Fibroblast of lung (primary cell): ENCODE measurements at regions not wholly inside any gene's neighbourhood (a gene's known extent, or its start where the extent isn't known, plus 50 kb on each side); places are given as distances from the start of the nearest gene placed in this dataset.

ENCODE experiments used
- DNase-seq, 2 donors: peaks; one replicate each; pipeline versions ENCODE4 v3.0.0 to v3.0.0-alpha.2; 2010; ENCODE audit warnings: low read depth in 2 of 2
- H2AFZ ChIP-seq: 2 replicates; pipeline ENCODE4 v1.5.1; 2012; ENCODE audit warnings: low read length, control low read depth, inconsistent platforms
- H3K27ac ChIP-seq: 2 replicates; pipeline ENCODE4 v1.5.1; 2011; ENCODE audit warnings: low read length, control low read depth; ENCODE audit not compliant: insufficient read depth
- H3K27me3 ChIP-seq: 2 replicates; pipeline ENCODE4 v1.5.1; 2011; ENCODE audit warnings: mild to moderate bottlenecking, low read length; ENCODE audit not compliant: control insufficient read depth, insufficient read depth
- H3K36me3 ChIP-seq: 2 replicates; pipeline ENCODE4 v1.5.1; 2011; ENCODE audit warnings: low read length; ENCODE audit not compliant: control insufficient read depth, insufficient read depth
- H3K4me1 ChIP-seq: 2 replicates; pipeline ENCODE4 v1.5.1; 2011; ENCODE audit warnings: low read length; ENCODE audit not compliant: control insufficient read depth, insufficient read depth; ENCODE audit errors: extremely low read depth
- H3K4me2 ChIP-seq: 2 replicates; pipeline ENCODE4 v1.5.1; 2011; ENCODE audit warnings: low read length, control low read depth; ENCODE audit not compliant: insufficient read depth; ENCODE audit errors: extremely low read depth
- H3K4me3 ChIP-seq, 4 experiments: fragments of 200-600 bp in 1 of 4; sonication (generic) in 1 of 4; replicated peaks in 1 of 4; 2 replicates each; pipeline ENCODE4 v1.5.1; 2011 to 2016; ENCODE audit warnings: low read length in 4 of 4, low read depth in 3 of 4, mild to moderate bottlenecking in 3 of 4, control low read depth in 2 of 4, inconsistent platforms in 1 of 4, mixed read lengths in 1 of 4; ENCODE audit not compliant: insufficient read depth in 1 of 4; ENCODE audit errors: control extremely low read depth in 1 of 4
- H3K79me2 ChIP-seq: 2 replicates; pipeline ENCODE4 v1.5.1; 2012; ENCODE audit warnings: mild to moderate bottlenecking, low read length, inconsistent platforms; ENCODE audit not compliant: control insufficient read depth, insufficient read depth
- H3K9ac ChIP-seq: 2 replicates; pipeline ENCODE4 v1.5.1; 2011; ENCODE audit warnings: mild to moderate bottlenecking, low read length, control low read depth; ENCODE audit not compliant: insufficient read depth
- H3K9me3 ChIP-seq: 2 replicates; pipeline ENCODE4 v1.5.1; 2012; ENCODE audit warnings: low read depth, low read length; ENCODE audit not compliant: control insufficient read depth, insufficient read depth
- H4K20me1 ChIP-seq: 2 replicates; pipeline ENCODE4 v1.5.1; 2011; ENCODE audit warnings: low read length; ENCODE audit not compliant: control insufficient read depth, insufficient read depth; ENCODE audit errors: extremely low read depth
- CTCF ChIP-seq, 2 donors: IDR thresholded peaks in 1 of 2; conservative IDR thresholded peaks in 1 of 2; 1 replicate in 1 of 2; 2 replicates in 1 of 2; pipeline ENCODE4 v1.5.1; 2011 to 2012; ENCODE audit warnings: low read length in 2 of 2, control low read depth in 1 of 2, inconsistent platforms in 1 of 2, low read depth in 1 of 2, mild to moderate bottlenecking in 1 of 2
- EZH2 ChIP-seq: IDR thresholded peaks from 2 replicates; pipeline ENCODE4 v1.5.1; 2012; ENCODE audit warnings: low read length, control low read depth, mild to moderate bottlenecking; ENCODE audit errors: missing control alignments

- Histone ChIP-seq H2AFZ (no peak overlapping the region), H3K9me3 (no peaks in the 10 kb centered on the region), H4K20me1 (no peaks in the 10 kb centered on the region), H3K9ac (no peak overlapping the region), H3K79me2 (no peaks in the 10 kb centered on the region), H3K27me3 (no peaks in the 10 kb centered on the region), H3K4me1 (no peaks in the 10 kb centered on the region), H3K36me3 (no peaks in the 10 kb centered on the region), H3K4me3 (no peak overlapping the region), H3K4me2 (no peak overlapping the region), H3K27ac (no peak overlapping the region)
- no peak for DNase-seq
- TF ChIP-seq CTCF (conservative IDR thresholded peaks at IDR 0.05 in 1 of 2, IDR thresholded peaks at IDR 0.05 in 1 of 2; ENCODE audit: low read depth in 1 of 2, low read length in 2 of 2): no peak
These were observed 313.2 kb upstream of the MTPN start for GRCh38 chr7:136290351-136290750.

GRCh38 chr7:136278057-136278456 lies 300.9 kb upstream of the MTPN start:
- Histone ChIP-seq H3K9ac (no peak overlapping the region), H3K79me2 (no peaks in the 10 kb centered on the region), H3K4me1 (no peaks in the 10 kb centered on the region), H3K4me3 (no peak overlapping the region), H3K4me2 (no peak overlapping the region), H3K9me3 (no peaks in the 10 kb centered on the region), H2AFZ (no peak overlapping the region), H3K27ac (no peak overlapping the region), H3K27me3 (no peaks in the 10 kb centered on the region), H4K20me1 (no peaks in the 10 kb centered on the region), H3K36me3 (no peaks in the 10 kb centered on the region)
- TF ChIP-seq EZH2: no peak
- TF ChIP-seq CTCF (conservative IDR thresholded peaks at IDR 0.05 in 1 of 2, IDR thresholded peaks at IDR 0.05 in 1 of 2; ENCODE audit: low read depth in 1 of 2, low read length in 2 of 2): no peak
- DNase-seq: no peak

GRCh38 chr7:136275794-136276193 lies 298.6 kb upstream of the MTPN start:
- no peaks in the 10 kb centered on the region for H3K36me3 ChIP-seq
- H3K4me1 ChIP-seq: no peaks in the 10 kb centered on the region
- no peak overlapping the region for H3K27ac ChIP-seq
- no peak overlapping the region for H3K4me2 ChIP-seq
- no peaks in the 10 kb centered on the region for H3K79me2 ChIP-seq
- TF ChIP-seq CTCF (conservative IDR thresholded peaks at IDR 0.05 in 1 of 2, IDR thresholded peaks at IDR 0.05 in 1 of 2; ENCODE audit: low read depth in 1 of 2, low read length in 2 of 2) (no peak), EZH2 (no peak)
- no peak overlapping the region for H2AFZ ChIP-seq
- no peaks in the 10 kb centered on the region for H3K9me3 ChIP-seq
- no peak overlapping the region for H3K4me3 ChIP-seq
- H3K27me3 ChIP-seq: no peaks in the 10 kb centered on the region
- no peaks in the 10 kb centered on the region for H4K20me1 ChIP-seq
- DNase-seq: no peak
- no peak overlapping the region for H3K9ac ChIP-seq
